Neural cell (in vitro differentiated cells): ENCODE measurements at regions not wholly inside any gene's neighbourhood (a gene's known extent, or its start where the extent isn't known, plus 50 kb on each side); places are given as distances from the start of the nearest gene placed in this dataset.

Source experiments
- H2AFZ ChIP-seq: fragments of 200-600, 300-800 bp; sonication (generic), shearing (Covaris generic); 2 replicates; pipeline ENCODE4 v1.6.0; 2014; ENCODE audit warnings: low read depth, mild to moderate bottlenecking, antibody characterized with exemption, low read length, moderate library complexity
- H3F3A ChIP-seq: fragments of 200-600 bp; shearing (Covaris generic); 2 replicates; pipeline ENCODE4 v1.6.1; 2016; ENCODE audit warnings: mild to moderate bottlenecking, moderate library complexity, mixed read lengths, antibody characterized with exemption, low read length; ENCODE audit not compliant: insufficient read depth, poor library complexity, severe bottlenecking
- H3K27ac ChIP-seq: fragments of 200-600, 300-800 bp; sonication (generic), shearing (Covaris generic); 2 replicates; pipeline ENCODE4 v1.5.1; 2014; ENCODE audit warnings: mild to moderate bottlenecking, low read length, moderate library complexity
- H3K27me3 ChIP-seq: fragments of 300-800, 200-600 bp; sonication (generic), shearing (Covaris generic); 2 replicates; pipeline ENCODE4 v1.6.0; 2014; ENCODE audit warnings: mild to moderate bottlenecking, low read depth, low read length, moderate library complexity; ENCODE audit not compliant: insufficient read depth
- H3K36me3 ChIP-seq: fragments of 300-800, 200-600 bp; sonication (generic), shearing (Covaris generic); 2 replicates; pipeline ENCODE4 v1.5.1; 2014; ENCODE audit warnings: mild to moderate bottlenecking, antibody characterized with exemption, low read length, moderate library complexity; ENCODE audit not compliant: insufficient read depth
- H3K4me2 ChIP-seq: fragments of 300-800, 200-600 bp; sonication (generic), shearing (Covaris generic); 2 replicates; pipeline ENCODE4 v1.6.0; 2014; ENCODE audit warnings: mild to moderate bottlenecking, low read length
- H3K4me3 ChIP-seq: fragments of 300-800, 200-600 bp; sonication (generic), shearing (Covaris generic); 2 replicates; pipeline ENCODE4 v1.5.1; 2014; ENCODE audit warnings: mild to moderate bottlenecking, low read length, moderate library complexity
- H3K79me2 ChIP-seq: fragments of 200-600 bp; shearing (Covaris generic); replicated peaks from 2 replicates; pipeline ENCODE4 v1.6.0; 2014; ENCODE audit warnings: mild to moderate bottlenecking, low read length, moderate library complexity; ENCODE audit not compliant: insufficient read depth
- H3K9ac ChIP-seq: fragments of 300-800, 200-600 bp; sonication (generic), shearing (Covaris generic); 2 replicates; pipeline ENCODE4 v1.6.1; 2016; ENCODE audit warnings: mild to moderate bottlenecking, low read length, mixed read lengths
- H3K9me2 ChIP-seq: fragments of 200-600 bp; shearing (Covaris generic); 2 replicates; pipeline ENCODE4 v1.6.1; 2016; ENCODE audit warnings: mild to moderate bottlenecking, low read length, mixed read lengths; ENCODE audit not compliant: insufficient read depth
- H3K9me3 ChIP-seq: fragments of 200-600, 300-800 bp; sonication (generic), shearing (Covaris generic); 2 replicates; pipeline ENCODE4 v1.6.1; 2016; ENCODE audit warnings: mild to moderate bottlenecking, mixed run types, low read length, moderate library complexity, mixed read lengths
- H4K20me1 ChIP-seq: fragments of 200-600 bp; shearing (Covaris generic); 2 replicates; pipeline ENCODE4 v1.6.1; 2016; ENCODE audit warnings: mild to moderate bottlenecking, mixed run types; ENCODE audit not compliant: insufficient read depth
- EP300 ChIP-seq: fragments of 450-650 bp; conservative IDR thresholded peaks from 2 replicates; pipeline ENCODE4 v1.6.1; 2014; ENCODE audit warnings: antibody characterized with exemption, mild to moderate bottlenecking, moderate library complexity; ENCODE audit not compliant: poor library complexity, severe bottlenecking
- EZH2 ChIP-seq: fragments of 200-600, 300-800 bp; shearing (Covaris generic), sonication (generic); IDR thresholded peaks from 2 replicates; pipeline ENCODE4 v1.6.1; 2014; ENCODE audit warnings: antibody characterized with exemption, low read length, borderline replicate concordance, mild to moderate bottlenecking; ENCODE audit not compliant: insufficient read depth, poor library complexity, severe bottlenecking
- MXI1 ChIP-seq: fragments of 450-650 bp; conservative IDR thresholded peaks from 2 replicates; pipeline ENCODE4 v1.6.1; 2014; ENCODE audit warnings: antibody characterized with exemption, mild to moderate bottlenecking; ENCODE audit not compliant: poor library complexity, severe bottlenecking
- POLR2AphosphoS5 ChIP-seq: IDR thresholded peaks from 2 replicates; pipeline ENCODE4 v1.6.1; 2012
- RAD21 ChIP-seq: fragments of 450-650 bp; conservative IDR thresholded peaks from 2 replicates; pipeline ENCODE4 v1.6.1; 2014; ENCODE audit warnings: antibody characterized with exemption, mild to moderate bottlenecking, moderate library complexity
- SMC3 ChIP-seq: fragments of 450-650 bp; conservative IDR thresholded peaks from 2 replicates; pipeline ENCODE4 v1.6.1; 2014; ENCODE audit warnings: antibody characterized with exemption, mild to moderate bottlenecking, moderate library complexity; ENCODE audit not compliant: poor library complexity
- TAF1 ChIP-seq: IDR thresholded peaks from 2 replicates; pipeline ENCODE4 v1.6.1; 2012; ENCODE audit warnings: low read depth
- TF ChIP-seq, protein P1 (sequence below): IDR thresholded peaks from 2 replicates; pipeline ENCODE4 v1.6.1; 2012; ENCODE audit warnings: borderline replicate concordance
- TF ChIP-seq, protein P2 (sequence below): fragments of 450-650 bp; IDR thresholded peaks from 2 replicates; pipeline ENCODE4 v1.5.1; 2014; ENCODE audit warnings: antibody characterized with exemption, mild to moderate bottlenecking, moderate library complexity; ENCODE audit not compliant: poor library complexity, severe bottlenecking

DNA sequence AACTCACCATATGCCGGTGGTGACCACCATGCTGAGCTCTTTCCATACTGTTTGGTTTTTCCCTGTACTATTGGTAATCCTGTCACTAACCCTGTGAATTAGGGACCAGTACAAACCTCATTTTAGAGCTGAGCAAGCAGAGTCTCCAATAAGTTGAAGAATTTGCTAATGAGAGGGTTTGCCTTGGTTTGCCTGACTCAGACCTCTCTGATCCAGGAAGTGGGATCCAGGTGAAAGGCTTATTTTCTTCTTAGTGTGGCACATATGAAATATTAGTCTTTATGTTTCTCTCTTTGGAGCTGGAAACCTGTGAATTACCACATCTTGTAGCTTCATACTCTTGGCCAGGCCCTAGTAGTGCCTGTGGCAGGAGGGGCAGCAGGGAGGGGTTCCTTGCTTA lies 114.1 kb upstream of the IGFBP3 start:
- Histone ChIP-seq H3K9ac (no peak overlapping the region), H3K36me3 (no peaks in the 10 kb centered on the region), H3K4me2 (no peak overlapping the region), H2AFZ (no peak overlapping the region), H3K9me2 (no peaks in the 10 kb centered on the region), H3K4me3 (no peak overlapping the region), H3K27me3 (no peaks in the 10 kb centered on the region), H3K79me2 (no peaks in the 10 kb centered on the region), H3K27ac (no peak overlapping the region), H3K9me3 (no peaks in the 10 kb centered on the region), H3F3A (no peaks in the 10 kb centered on the region), H4K20me1 (no peaks in the 10 kb centered on the region)
- TF ChIP-seq RAD21 (no peak), EP300 (no peak), EZH2 (no peak), POLR2AphosphoS5 (no peak), TAF1 (no peak), SMC3 (no peak), MXI1 (no peak)
- TF ChIP-seq, protein P1, sequence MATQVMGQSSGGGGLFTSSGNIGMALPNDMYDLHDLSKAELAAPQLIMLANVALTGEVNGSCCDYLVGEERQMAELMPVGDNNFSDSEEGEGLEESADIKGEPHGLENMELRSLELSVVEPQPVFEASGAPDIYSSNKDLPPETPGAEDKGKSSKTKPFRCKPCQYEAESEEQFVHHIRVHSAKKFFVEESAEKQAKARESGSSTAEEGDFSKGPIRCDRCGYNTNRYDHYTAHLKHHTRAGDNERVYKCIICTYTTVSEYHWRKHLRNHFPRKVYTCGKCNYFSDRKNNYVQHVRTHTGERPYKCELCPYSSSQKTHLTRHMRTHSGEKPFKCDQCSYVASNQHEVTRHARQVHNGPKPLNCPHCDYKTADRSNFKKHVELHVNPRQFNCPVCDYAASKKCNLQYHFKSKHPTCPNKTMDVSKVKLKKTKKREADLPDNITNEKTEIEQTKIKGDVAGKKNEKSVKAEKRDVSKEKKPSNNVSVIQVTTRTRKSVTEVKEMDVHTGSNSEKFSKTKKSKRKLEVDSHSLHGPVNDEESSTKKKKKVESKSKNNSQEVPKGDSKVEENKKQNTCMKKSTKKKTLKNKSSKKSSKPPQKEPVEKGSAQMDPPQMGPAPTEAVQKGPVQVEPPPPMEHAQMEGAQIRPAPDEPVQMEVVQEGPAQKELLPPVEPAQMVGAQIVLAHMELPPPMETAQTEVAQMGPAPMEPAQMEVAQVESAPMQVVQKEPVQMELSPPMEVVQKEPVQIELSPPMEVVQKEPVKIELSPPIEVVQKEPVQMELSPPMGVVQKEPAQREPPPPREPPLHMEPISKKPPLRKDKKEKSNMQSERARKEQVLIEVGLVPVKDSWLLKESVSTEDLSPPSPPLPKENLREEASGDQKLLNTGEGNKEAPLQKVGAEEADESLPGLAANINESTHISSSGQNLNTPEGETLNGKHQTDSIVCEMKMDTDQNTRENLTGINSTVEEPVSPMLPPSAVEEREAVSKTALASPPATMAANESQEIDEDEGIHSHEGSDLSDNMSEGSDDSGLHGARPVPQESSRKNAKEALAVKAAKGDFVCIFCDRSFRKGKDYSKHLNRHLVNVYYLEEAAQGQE: no peak
- TF ChIP-seq, protein P2, sequence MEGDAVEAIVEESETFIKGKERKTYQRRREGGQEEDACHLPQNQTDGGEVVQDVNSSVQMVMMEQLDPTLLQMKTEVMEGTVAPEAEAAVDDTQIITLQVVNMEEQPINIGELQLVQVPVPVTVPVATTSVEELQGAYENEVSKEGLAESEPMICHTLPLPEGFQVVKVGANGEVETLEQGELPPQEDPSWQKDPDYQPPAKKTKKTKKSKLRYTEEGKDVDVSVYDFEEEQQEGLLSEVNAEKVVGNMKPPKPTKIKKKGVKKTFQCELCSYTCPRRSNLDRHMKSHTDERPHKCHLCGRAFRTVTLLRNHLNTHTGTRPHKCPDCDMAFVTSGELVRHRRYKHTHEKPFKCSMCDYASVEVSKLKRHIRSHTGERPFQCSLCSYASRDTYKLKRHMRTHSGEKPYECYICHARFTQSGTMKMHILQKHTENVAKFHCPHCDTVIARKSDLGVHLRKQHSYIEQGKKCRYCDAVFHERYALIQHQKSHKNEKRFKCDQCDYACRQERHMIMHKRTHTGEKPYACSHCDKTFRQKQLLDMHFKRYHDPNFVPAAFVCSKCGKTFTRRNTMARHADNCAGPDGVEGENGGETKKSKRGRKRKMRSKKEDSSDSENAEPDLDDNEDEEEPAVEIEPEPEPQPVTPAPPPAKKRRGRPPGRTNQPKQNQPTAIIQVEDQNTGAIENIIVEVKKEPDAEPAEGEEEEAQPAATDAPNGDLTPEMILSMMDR: no peak

DNA sequence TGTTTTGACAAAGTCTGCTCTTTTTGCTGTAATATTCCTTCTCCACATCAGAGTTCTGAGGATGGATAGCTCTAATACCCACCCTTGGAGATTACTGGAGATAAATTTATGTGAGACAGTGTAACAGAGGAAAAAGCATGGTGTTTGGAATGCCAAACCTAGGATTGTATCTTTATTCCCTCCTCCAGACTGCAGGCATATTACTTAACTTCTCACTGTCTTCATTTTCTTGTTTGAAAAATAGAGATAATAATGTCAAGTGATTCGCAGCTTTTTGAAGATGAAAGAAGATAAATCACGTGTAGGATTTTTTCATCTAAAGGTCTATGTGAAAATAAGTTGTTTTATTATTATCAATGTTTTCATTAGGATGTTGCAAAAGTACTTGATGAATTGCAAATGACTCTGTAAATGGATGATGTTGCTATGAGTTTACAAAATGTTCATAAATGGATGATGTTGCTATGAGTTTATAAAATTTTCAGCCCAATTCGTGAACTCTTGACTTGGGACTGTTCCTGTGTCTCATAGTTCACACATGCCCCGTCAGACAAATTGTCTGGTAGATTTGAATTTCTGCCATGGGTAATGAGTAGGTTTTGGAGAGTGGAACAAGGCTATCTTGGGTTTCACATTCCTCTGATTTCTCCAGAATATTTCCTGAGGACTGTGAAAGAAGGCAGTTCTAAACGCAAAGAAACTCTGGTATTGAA lies 113.1 kb upstream of the IGFBP3 start:
- no peak overlapping the region for H3K4me2 ChIP-seq
- H3K27me3 ChIP-seq: no peaks in the 10 kb centered on the region
- H3K79me2 ChIP-seq: no peaks in the 10 kb centered on the region
- no peaks in the 10 kb centered on the region for H3K9me3 ChIP-seq
- no peak overlapping the region for H3K9ac ChIP-seq
- H3K4me3 ChIP-seq: no peak overlapping the region
- no peaks in the 10 kb centered on the region for H3K36me3 ChIP-seq
- TF ChIP-seq RAD21 (no peak), EZH2 (no peak), POLR2AphosphoS5 (no peak), SMC3 (no peak)
- H3K9me2 ChIP-seq: no peaks in the 10 kb centered on the region
- no peak overlapping the region for H3K27ac ChIP-seq
- no peaks in the 10 kb centered on the region for H3F3A ChIP-seq
- no peak overlapping the region for H2AFZ ChIP-seq
- H4K20me1 ChIP-seq: no peaks in the 10 kb centered on the region
